ENCODE measurements at regions not wholly inside any gene's neighbourhood (a gene's known extent, or its start where the extent isn't known, plus 50 kb on each side); places are given as distances from the start of the nearest gene placed in this dataset.

DNA sequence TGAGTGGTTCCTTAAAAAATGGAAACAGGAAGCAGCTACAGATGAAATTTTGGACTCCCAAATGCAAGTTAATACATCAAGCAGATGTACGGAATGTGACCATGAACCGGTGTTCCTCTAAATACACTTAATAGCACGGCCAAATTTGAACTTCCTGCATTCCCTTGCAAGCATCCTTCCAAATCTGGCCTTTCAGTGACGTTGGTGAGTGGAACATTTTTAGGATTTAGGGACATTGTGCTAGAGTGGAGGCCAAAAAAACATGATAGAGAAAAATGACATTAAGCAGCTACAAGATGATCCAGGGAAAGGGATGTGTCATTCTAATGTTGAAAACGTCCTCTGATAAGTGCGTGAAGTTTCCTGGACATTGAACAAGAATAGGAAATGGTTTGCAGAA lies 62.1 kb downstream of the CTAGE1 start:
- DNase-seq: no peak

- DNase-seq: no peak
Observed at GRCh38 chr18:22355069-22355468, 62.6 kb downstream of the CTAGE1 start.

DNA sequence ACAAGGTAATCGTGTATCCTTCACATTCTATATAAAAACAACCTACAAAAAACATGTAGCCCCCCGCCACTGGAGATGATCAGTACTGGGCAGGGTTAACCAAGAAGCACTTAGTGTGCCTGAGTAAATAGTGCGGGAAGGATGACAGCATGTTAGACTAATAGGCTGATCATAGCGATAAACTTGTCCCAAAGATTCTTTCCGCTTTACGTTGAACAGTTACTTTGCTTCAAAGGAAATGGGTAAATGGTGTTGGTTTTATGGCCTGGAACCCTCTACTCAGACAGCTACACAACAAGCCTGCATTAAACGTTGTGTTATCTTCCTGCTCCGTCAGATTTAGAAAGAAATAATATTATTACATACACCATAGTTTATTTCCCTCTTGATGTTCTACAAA lies 67.7 kb downstream of the CTAGE1 start:
- no peak for DNase-seq

GRCh38 chr18:22349317-22349898 lies 68.3 kb downstream of the CTAGE1 start:
- no peak for DNase-seq

- no peak for DNase-seq
Observed at GRCh38 chr18:22348521-22349316, 69.0 kb downstream of the CTAGE1 start.

DNA sequence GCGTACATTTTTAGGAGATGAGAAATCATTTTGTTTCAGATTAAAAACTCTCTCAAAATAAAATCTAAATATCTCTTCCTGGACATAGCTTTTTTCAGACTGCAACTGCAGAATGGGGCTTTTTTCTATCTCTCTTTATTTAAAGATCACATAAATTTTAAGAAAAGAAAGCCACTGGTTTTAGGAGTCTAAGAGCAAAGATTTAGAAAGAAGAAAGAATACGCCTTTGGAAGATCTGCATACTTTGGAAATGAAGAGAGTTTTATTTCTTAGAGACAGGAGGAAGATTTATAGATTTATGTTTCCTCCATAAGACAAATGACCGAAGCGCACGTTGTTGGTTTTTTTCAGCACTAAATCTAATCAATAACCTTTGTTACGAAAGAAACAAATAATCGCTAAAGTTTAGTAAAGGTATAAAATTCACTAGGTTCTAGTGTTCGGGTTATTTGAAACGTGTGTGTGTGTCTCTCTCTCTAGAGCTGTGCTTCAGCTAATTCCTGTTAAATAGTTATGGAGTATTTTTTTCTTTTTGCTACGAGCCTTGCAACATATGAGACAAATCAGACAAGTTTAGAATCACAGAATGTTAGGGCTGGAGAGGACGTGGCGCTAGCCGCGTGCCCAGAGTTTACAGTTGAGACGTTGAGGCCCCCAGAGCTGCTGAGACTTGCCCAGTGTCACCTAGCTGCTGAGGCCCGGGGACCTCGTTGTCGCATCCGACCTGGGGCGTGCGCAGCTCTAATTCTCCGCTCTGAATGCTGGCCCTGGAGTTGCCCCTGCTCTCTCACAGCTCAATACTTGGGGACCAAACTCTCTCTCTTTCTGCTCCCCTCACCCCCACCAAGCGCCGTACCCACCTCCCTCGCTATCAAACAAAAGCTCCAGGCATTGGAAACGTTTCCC lies 69.9 kb downstream of the CTAGE1 start:
- DNase-seq: no peak

DNA sequence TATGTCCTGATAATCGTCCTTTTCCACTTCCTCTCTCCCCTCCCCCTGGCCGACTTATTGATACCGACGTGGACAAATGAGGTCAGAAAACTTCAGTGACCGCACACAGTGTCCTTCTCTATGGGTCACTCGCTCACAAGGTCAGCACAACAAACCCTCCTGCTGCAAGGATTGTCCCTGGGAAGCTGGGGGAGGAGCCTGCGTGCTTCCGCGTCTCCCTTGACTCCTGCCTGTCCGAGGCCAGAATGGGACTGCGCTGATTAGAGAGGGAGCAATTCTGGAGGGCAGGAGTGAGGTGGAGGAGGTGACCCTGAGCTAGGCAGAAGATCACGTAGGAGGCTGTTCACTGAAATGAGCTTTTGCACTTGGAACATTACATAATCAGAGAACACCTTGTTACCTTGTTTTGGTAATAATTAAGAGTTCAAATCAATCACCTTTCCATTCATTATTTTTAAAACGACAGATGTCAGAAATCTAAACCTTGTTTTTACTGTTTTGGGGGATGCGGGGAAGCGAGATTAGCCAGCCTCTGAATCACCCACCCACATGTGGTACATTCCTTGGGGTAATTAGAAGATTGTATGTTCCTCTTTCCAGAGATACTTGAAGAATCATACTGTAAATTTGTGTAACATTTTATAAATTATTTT lies 70.6 kb downstream of the CTAGE1 start:
- no peak for DNase-seq

GRCh38 chr18:22346401-22346952 lies 71.2 kb downstream of the CTAGE1 start:
- DNase-seq: no peak

- no peak for DNase-seq
Observed at GRCh38 chr18:22345718-22346117, 72.0 kb downstream of the CTAGE1 start.

GRCh38 chr18:22344908-22345670 lies 72.6 kb downstream of the CTAGE1 start:
- no peak for DNase-seq

DNA sequence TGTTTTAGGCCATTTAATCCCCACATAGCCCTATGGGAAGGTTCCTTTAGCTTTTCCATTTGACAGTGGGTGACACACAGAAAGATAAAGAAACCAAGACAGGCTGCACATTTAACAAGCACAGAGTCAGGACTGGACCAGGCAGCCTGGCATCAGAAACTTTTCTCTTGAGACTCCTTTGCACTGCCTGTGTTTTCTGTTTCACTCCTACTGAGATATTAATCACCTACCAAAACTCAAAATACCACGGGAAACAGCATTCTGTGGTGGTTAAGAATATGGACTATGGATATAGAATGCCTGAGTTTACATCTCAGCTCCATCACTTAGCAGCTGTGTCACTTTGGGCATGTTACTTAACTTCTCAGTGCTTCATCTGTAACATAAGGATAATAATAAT lies 73.3 kb downstream of the CTAGE1 start:
- DNase-seq: no peak

DNA sequence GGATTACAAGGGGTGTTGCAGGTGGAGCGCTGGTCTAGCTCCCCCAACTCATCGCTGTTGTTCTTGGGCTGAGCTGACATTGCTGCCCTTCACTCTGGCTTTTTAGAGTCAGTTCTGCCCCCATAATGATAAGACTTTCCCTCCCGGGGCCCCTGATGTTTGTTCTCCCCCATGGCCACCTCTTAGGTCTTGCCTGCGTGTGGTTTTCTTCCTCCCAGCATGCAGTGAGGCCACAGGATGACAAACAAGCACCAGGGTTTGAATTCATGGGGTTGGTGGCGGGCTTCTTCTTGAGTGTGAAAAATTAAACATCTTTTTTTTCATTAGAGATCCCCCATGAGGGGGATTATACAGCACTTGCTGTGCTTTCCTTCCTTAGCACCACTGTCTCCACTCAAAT lies 74.1 kb downstream of the CTAGE1 start:
- no peak for DNase-seq

GRCh38 chr18:22342625-22343024 lies 75.1 kb downstream of the CTAGE1 start:
- DNase-seq: no peak

DNA sequence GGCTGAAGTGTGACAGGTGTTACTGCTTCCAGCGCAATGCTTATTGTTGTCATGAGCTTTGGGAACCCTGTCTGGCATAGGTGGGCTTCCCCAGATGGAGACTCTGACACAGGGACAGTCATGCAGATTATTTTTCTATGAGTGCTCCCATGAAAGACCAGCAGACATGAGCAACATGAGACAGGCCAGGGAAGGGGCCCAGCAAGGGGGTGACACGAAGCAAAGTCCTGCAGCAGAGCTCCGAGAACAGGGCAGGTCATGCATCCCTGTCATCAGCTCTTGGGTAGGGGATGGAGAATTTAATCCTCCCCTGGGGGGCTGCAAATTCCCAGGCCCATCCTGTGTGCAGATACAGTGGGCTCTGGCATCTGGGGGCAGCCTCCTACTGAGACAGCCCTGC lies 77.4 kb downstream of the CTAGE1 start:
- DNase-seq: peak; percentile 78

- DNase-seq: no peak
Observed at GRCh38 chr18:22339913-22340312, 77.8 kb downstream of the CTAGE1 start.

DNA sequence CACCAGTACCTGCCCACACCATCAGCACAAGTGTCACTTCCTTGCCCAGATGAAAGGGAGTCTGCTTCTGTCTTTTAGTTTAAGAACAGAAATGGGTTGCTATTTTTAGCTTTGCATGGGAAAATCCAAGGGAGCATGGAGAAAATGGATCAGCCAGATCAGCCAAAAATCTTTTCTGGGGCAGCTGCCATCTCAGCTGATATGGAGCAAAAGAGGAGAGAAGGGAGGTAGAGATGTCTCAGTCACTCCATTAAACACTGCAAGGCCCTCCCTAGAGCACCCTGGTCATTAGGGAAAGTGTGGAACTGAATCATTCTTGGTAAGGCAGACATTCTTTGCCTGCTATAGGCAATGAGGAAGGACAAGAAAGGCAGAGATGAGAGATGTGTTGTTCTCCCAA lies 79.9 kb downstream of the CTAGE1 start:
- DNase-seq: no peak

DNA sequence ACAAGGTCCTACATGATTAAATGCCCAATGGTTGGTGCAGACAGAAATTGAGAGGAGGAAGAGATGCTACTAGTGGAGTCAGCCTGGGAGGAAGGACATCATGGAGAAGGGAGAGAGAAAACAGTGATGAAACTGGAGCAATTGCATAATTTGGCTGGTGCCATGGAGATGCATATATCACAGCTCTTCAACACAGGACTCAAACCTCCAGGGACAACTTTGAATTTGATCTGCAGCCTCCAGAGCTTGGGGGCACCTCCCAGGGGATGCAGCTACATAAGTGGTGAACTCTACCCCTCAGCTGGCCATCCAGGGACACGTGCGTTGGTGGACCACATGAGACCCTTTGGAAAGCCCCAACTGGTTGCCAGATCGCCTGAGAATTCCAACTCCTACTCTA lies 80.4 kb downstream of the CTAGE1 start:
- DNase-seq: no peak

- DNase-seq: no peak
Observed at GRCh38 chr18:22336406-22336805, 81.3 kb downstream of the CTAGE1 start.

- DNase-seq: no peak
Observed at GRCh38 chr18:22335731-22336198, 82.0 kb downstream of the CTAGE1 start.

DNA sequence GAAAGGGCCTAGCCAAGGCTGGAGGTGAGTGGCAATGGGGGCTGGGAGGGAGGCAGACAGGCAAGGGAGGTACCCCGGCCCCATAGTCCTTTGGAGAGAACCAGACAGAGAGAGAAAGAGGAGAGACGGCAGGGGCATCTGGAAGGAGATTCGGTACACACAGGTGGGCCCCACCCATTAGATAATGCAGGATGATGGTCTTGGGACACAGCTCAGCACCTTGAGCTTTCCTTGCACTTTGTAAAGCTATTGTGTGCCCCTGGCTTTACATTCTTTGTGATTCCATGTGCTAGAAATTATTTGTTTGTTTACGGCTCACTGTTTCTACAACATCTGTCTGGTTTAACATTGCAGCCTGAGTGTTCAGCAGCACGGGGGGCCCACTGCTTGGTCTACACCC lies 83.1 kb downstream of the CTAGE1 start:
- no peak for DNase-seq

DNA sequence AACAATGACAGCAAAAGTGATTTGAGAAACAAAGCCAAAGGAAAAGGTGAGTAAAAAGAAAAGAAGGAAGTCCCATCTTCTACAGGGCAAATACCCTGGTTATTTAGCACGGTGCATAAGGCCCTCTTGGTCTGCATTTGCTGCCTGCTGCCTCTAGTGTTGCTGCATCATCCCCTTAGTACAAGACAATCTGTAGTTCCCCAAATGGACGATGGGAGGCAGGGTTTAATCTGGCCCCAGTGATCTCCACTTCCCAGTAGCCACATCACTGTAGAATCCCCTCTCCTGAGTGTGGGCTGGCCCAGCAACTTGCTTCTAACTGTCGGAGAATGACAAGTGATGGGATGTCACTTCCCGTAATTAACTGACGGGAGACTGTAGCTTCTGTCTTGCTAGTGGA lies 85.1 kb downstream of the CTAGE1 start:
- DNase-seq: no peak

DNA sequence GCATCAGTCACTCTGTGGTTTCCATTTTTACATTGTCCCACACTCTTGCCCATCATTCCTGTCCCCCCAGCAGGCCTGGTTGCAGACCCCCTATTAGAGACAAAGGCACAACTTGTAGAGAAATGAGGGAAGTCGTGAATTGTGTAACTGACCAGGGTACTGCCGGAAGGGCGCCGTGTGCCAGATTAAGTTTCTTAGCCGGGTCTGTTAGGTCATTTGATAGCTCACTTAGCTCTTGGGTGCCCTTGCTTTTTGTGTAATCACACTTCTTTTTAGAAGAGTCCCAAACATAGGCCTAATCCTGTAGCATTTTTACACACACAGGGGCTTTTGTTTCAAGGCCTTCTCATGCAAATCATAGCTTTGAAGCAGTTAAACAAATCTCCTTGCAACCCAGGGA lies 87.2 kb downstream of the CTAGE1 start:
- no peak for DNase-seq
